CD4-positive, alpha-beta memory T cell (primary cell): ENCODE measurements at regions not wholly inside any gene's neighbourhood (a gene's known extent, or its start where the extent isn't known, plus 50 kb on each side); places are given as distances from the start of the nearest gene placed in this dataset.

Experiments
- CTCF ChIA-PET: fragments of 350-600 bp; sonication (Branson Sonifier 250); formaldehyde crosslinking; loops from one replicate; lab custom pipeline; 2021; ENCODE audit warnings: inconsistent platforms; ENCODE audit not compliant: partially characterized antibody; lab: Charles Lee
- POLR2A ChIA-PET: fragments of 350-600 bp; sonication (Branson Sonifier 250); formaldehyde crosslinking; loops from one replicate; lab custom pipeline; 2021; ENCODE audit not compliant: partially characterized antibody; lab: Charles Lee
- DNase-seq, 5 donors: peaks; one replicate each; pipeline versions ENCODE4 v3.0.0 to v3.0.0-alpha.2; 2020 to 2022; ENCODE audit warnings: mixed read lengths in 1 of 5
- H3K27ac ChIP-seq: one replicate; pipeline ENCODE4 v1.7.0; 2013; ENCODE audit warnings: low read depth, low read length
- H3K27me3 ChIP-seq: 2 replicates; pipeline ENCODE4 v1.7.0; 2013; ENCODE audit warnings: mild to moderate bottlenecking, low read length, moderate library complexity; ENCODE audit not compliant: insufficient read depth
- H3K36me3 ChIP-seq: 2 replicates; pipeline ENCODE4 v1.7.0; 2013; ENCODE audit warnings: mild to moderate bottlenecking, low read length, moderate library complexity; ENCODE audit not compliant: insufficient read depth
- H3K4me1 ChIP-seq: 2 replicates; pipeline ENCODE4 v1.7.0; 2013; ENCODE audit warnings: mild to moderate bottlenecking, low read length, moderate library complexity; ENCODE audit not compliant: insufficient read depth
- H3K4me3 ChIP-seq, 2 donors: one replicate each; pipeline ENCODE4 v1.7.0; 2013; ENCODE audit warnings: low read length in 2 of 2, mild to moderate bottlenecking in 1 of 2
- H3K9me3 ChIP-seq, 2 donors: one replicate each; pipeline ENCODE4 v1.7.0; 2013; ENCODE audit warnings: low read length in 2 of 2, control low read depth in 1 of 2; ENCODE audit not compliant: control insufficient read depth in 1 of 2
- H3K27ac Mint-ChIP-seq, 7 donors: one replicate each; pipeline ENCODE4 v1.8.0; 2020 to 2021; ENCODE audit warnings: mixed read lengths in 7 of 7, mild to moderate bottlenecking in 6 of 7, inconsistent platforms in 3 of 7, moderate library complexity in 3 of 7
- H3K27me3 Mint-ChIP-seq, 2 donors: one replicate each; pipeline ENCODE4 v1.8.0; 2020 to 2021; ENCODE audit warnings: mixed read lengths in 2 of 2
- H3K36me3 Mint-ChIP-seq, 2 donors: one replicate each; pipeline ENCODE4 v1.8.0; 2020 to 2021; ENCODE audit warnings: mixed read lengths in 2 of 2, inconsistent platforms in 1 of 2, mild to moderate bottlenecking in 1 of 2
- H3K4me1 Mint-ChIP-seq, 4 donors: one replicate each; pipeline ENCODE4 v1.8.0; 2020 to 2021; ENCODE audit warnings: mixed read lengths in 4 of 4, mild to moderate bottlenecking in 1 of 4
- H3K4me3 Mint-ChIP-seq, 8 donors: one replicate each; pipeline ENCODE4 v1.8.0; 2020 to 2021; ENCODE audit warnings: mixed read lengths in 8 of 8, mild to moderate bottlenecking in 7 of 8, moderate library complexity in 6 of 8, inconsistent platforms in 3 of 8
- H3K9me3 Mint-ChIP-seq, 8 donors: one replicate each; pipeline ENCODE4 v1.8.0; 2020 to 2021; ENCODE audit warnings: mixed read lengths in 8 of 8, mild to moderate bottlenecking in 5 of 8, inconsistent platforms in 3 of 8, moderate library complexity in 1 of 8
- intact Hi-C: fragments of 100-400 bp; cut with micrococcal nuclease; formaldehyde crosslinking; loops from one replicate; pipeline ENCODE4 v1.15.1; 2023

GRCh38 chrX:794311-794710, 163.7 kb downstream of the SHOX start:
- Histone ChIP-seq H3K27me3 (no peaks in the 10 kb centered on the region), H3K9me3 (no peaks in the 10 kb centered on the region), H3K27ac (no peak overlapping the region), H3K4me1 (no peaks in the 10 kb centered on the region), H3K36me3 (no peaks in the 10 kb centered on the region), H3K4me3 (no peak overlapping the region)
- no peak overlapping the region for H3K4me3 Mint-ChIP-seq
- peaks cover 2% of the 10 kb centered on the region in 2 donors for H3K27me3 Mint-ChIP-seq
- H3K27ac Mint-ChIP-seq = no peak overlapping the region
- H3K9me3 Mint-ChIP-seq = peaks cover 0 to 9% (median 2%) of the 10 kb centered on the region in 8 donors
- H3K4me1 Mint-ChIP-seq = peaks cover 0 to 6% (median under 1%) of the 10 kb centered on the region in 4 donors
- intact Hi-C loops = no loop called here
- ChIA-PET POLR2A (no interaction called here), CTCF (no interaction called here)
- H3K36me3 Mint-ChIP-seq = peaks cover 0 to 1% of the 10 kb centered on the region in 2 donors
- DNase-seq = no peak

GRCh38 chrX:793216-793770, 162.7 kb downstream of the SHOX start:
- no peaks in the 10 kb centered on the region for H3K36me3 ChIP-seq
- H3K27ac ChIP-seq = no peak overlapping the region
- intact Hi-C loops = no loop called here
- Mint-ChIP-seq H3K36me3 (peaks cover 0 to 1% of the 10 kb centered on the region in 2 donors), H3K4me3 (no peak overlapping the region), H3K4me1 (peaks cover 0 to 6% (median under 1%) of the 10 kb centered on the region in 4 donors), H3K27ac (no peak overlapping the region), H3K9me3 (peaks cover 0 to 11% (median 2%) of the 10 kb centered on the region in 8 donors), H3K27me3 (peaks cover 2 to 8% of the 10 kb centered on the region in 2 donors)
- POLR2A ChIA-PET = no interaction called here
- H3K4me1 ChIP-seq = no peaks in the 10 kb centered on the region
- H3K4me3 ChIP-seq = no peak overlapping the region
- no peaks in the 10 kb centered on the region for H3K27me3 ChIP-seq
- no peaks in the 10 kb centered on the region for H3K9me3 ChIP-seq
- DNase-seq = no peak
- CTCF ChIA-PET = no interaction called here

- no peaks in the 10 kb centered on the region for H3K9me3 ChIP-seq
- intact Hi-C loops = no loop called here
- no peak overlapping the region for H3K4me3 ChIP-seq
- peaks cover 0 to 6% (median under 1%) of the 10 kb centered on the region in 4 donors for H3K4me1 Mint-ChIP-seq
- no peak overlapping the region for H3K4me3 Mint-ChIP-seq
- DNase-seq = no peak
- peaks cover 0 to 11% (median 2%) of the 10 kb centered on the region in 8 donors for H3K9me3 Mint-ChIP-seq
- H3K36me3 Mint-ChIP-seq = peaks cover 0 to 1% of the 10 kb centered on the region in 2 donors
- no peaks in the 10 kb centered on the region for H3K36me3 ChIP-seq
- H3K27me3 Mint-ChIP-seq = peaks cover 2 to 8% of the 10 kb centered on the region in 2 donors
- H3K27ac ChIP-seq = no peak overlapping the region
- no peaks in the 10 kb centered on the region for H3K4me1 ChIP-seq
- POLR2A ChIA-PET = no interaction called here
- no peaks in the 10 kb centered on the region for H3K27me3 ChIP-seq
- CTCF ChIA-PET = no interaction called here
- no peak overlapping the region for H3K27ac Mint-ChIP-seq
These were observed 161.0 kb downstream of the SHOX start for GRCh38 chrX:791479-792034.

DNA sequence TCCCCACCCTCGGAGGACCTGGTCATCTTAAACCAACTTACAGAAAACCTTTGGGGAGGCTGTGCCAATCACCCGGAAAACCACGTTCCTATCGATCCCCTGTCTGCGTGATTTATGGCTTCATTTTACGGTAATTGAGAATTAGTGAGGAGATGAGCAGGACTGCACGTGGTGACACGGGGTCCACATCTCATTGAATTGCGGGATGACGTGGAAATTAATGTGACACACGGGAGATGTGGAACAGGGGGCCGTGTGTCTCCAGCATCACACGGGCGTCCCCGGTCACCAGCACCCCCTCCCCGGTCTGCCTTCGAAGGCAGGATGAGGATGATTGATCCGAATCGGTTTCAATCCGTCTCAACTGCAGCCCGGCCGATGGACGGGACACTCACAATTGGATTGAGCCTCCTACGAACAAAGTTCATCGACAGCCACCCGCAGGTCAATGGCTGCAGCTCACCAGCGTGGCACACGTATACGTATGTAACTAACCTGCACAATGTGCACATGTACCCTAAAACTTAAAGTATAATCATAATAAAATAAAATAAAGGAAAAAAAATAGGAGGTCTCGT, 160.3 kb downstream of the SHOX start:
- Mint-ChIP-seq H3K27me3 (peaks cover 2 to 8% of the 10 kb centered on the region in 2 donors), H3K9me3 (peaks cover 0 to 11% (median 2%) of the 10 kb centered on the region in 8 donors), H3K36me3 (peaks cover 0 to 1% of the 10 kb centered on the region in 2 donors), H3K4me3 (no peak overlapping the region), H3K4me1 (peaks cover 0 to 6% (median under 1%) of the 10 kb centered on the region in 4 donors), H3K27ac (no peak overlapping the region)
- Histone ChIP-seq H3K36me3 (no peaks in the 10 kb centered on the region), H3K27ac (no peak overlapping the region), H3K4me3 (no peak overlapping the region), H3K9me3 (no peaks in the 10 kb centered on the region), H3K27me3 (no peaks in the 10 kb centered on the region), H3K4me1 (no peaks in the 10 kb centered on the region)
- intact Hi-C loops = no loop called here
- ChIA-PET CTCF (no interaction called here), POLR2A (no interaction called here)
- no peak for DNase-seq

- H3K4me1 Mint-ChIP-seq = peaks cover 0 to 6% (median under 1%) of the 10 kb centered on the region in 4 donors
- H3K9me3 ChIP-seq = no peaks in the 10 kb centered on the region
- H3K27ac ChIP-seq = no peak overlapping the region
- no peak overlapping the region for H3K4me3 ChIP-seq
- H3K27ac Mint-ChIP-seq = no peak overlapping the region
- no peak for DNase-seq
- H3K4me3 Mint-ChIP-seq = peak overlapping the region in 1 of 8 donors; percentile 32
- H3K36me3 ChIP-seq = no peaks in the 10 kb centered on the region
- H3K4me1 ChIP-seq = no peaks in the 10 kb centered on the region
- ChIA-PET POLR2A (no interaction called here), CTCF (no interaction called here)
- H3K27me3 Mint-ChIP-seq = peaks cover 2 to 8% of the 10 kb centered on the region in 2 donors
- H3K9me3 Mint-ChIP-seq = peaks cover 0 to 13% (median 4%) of the 10 kb centered on the region in 8 donors
- peaks cover 0 to 1% of the 10 kb centered on the region in 2 donors for H3K36me3 Mint-ChIP-seq
- intact Hi-C loops = no loop called here
- H3K27me3 ChIP-seq = no peaks in the 10 kb centered on the region
These were observed 159.5 kb downstream of the SHOX start for GRCh38 chrX:790041-790506.

DNA sequence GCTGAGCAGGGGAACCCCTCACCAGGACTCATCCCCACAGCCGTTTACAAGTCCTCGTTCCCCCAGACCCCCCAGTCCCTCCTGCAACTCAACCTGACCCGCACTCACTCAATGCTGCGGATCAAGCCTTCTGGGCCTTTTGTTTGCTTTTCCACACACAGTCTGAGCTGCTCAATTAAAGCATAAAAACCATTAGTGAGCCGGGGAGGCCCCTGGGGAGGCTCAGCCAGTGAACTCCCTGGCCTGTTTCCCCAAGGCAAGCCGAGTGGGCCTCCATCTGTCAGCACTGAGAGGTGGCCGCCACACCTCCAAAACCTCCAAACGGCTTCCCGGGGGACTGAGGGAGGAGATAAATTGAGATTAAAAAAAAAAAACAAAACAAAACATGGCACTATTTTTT, 158.5 kb downstream of the SHOX start:
- Histone ChIP-seq H3K27ac (no peak overlapping the region), H3K4me3 (no peak overlapping the region), H3K36me3 (no peaks in the 10 kb centered on the region), H3K4me1 (no peaks in the 10 kb centered on the region), H3K9me3 (no peaks in the 10 kb centered on the region), H3K27me3 (no peaks in the 10 kb centered on the region)
- H3K27ac Mint-ChIP-seq = no peak overlapping the region
- H3K4me3 Mint-ChIP-seq = no peak overlapping the region
- ChIA-PET POLR2A (no interaction called here), CTCF (no interaction called here)
- no peak for DNase-seq
- H3K36me3 Mint-ChIP-seq = peaks cover 0 to 1% of the 10 kb centered on the region in 2 donors
- peaks cover 2 to 8% of the 10 kb centered on the region in 2 donors for H3K27me3 Mint-ChIP-seq
- intact Hi-C loops = no loop called here
- peaks cover 0 to 13% (median 6%) of the 10 kb centered on the region in 8 donors for H3K9me3 Mint-ChIP-seq
- H3K4me1 Mint-ChIP-seq = peaks cover 0 to 6% (median under 1%) of the 10 kb centered on the region in 4 donors

DNA sequence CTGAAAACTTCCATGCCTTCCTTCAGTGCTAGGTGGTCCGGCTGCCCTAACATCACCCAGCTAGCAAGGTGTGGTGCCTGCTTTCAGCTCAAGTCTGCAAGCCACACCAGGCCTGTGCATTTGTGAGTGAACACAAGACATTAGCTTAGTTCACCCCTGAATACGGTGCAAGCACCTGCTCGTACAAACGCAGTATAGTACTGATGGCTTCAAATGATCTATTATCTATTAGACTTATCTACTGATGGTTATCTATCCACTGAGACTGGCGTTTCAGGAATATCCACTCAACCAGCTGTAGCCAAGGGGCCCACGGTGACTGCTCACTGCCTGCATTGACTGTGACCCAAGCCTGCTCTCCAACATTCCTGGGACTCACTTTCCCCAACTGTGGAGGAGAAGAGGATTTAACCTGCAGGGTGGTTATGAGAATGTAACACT, 155.9 kb downstream of the SHOX start:
- peaks cover 0 to 6% (median 1%) of the 10 kb centered on the region in 4 donors for H3K4me1 Mint-ChIP-seq
- POLR2A ChIA-PET = no interaction called here
- H3K9me3 Mint-ChIP-seq = peaks cover 0 to 12% (median 5%) of the 10 kb centered on the region in 8 donors
- no peaks in the 10 kb centered on the region for H3K36me3 ChIP-seq
- H3K9me3 ChIP-seq = no peaks in the 10 kb centered on the region
- DNase-seq = no peak
- peaks cover 2 to 8% of the 10 kb centered on the region in 2 donors for H3K27me3 Mint-ChIP-seq
- H3K27ac Mint-ChIP-seq = no peak overlapping the region
- CTCF ChIA-PET = no interaction called here
- intact Hi-C loops = no loop called here
- H3K4me3 ChIP-seq = no peak overlapping the region
- H3K4me1 ChIP-seq = no peaks in the 10 kb centered on the region
- H3K4me3 Mint-ChIP-seq = no peak overlapping the region
- H3K27ac ChIP-seq = no peak overlapping the region
- H3K27me3 ChIP-seq = no peaks in the 10 kb centered on the region
- peaks cover 0 to 1% of the 10 kb centered on the region in 2 donors for H3K36me3 Mint-ChIP-seq
